Activated T-helper 1 cell treated with anti-CD3 and anti-CD28 coated beads, Interleukin-12 subunit alpha, Interleukin-12 subunit beta, Interleukin-2, Interleukin-4 antibody, amounts not matched to agents 30 ng/mL and 10 ng/mL and 1 ng/mL, durations not matched to agents 14 hours and 24 hours and 36 hours (primary cell): ENCODE measurements at regions not wholly inside any gene's neighbourhood (a gene's known extent, or its start where the extent isn't known, plus 50 kb on each side); places are given as distances from the start of the nearest gene placed in this dataset.

ENCODE experiments used
- DNase-seq: peaks from one replicate; pipeline ENCODE4 v3.0.0; 2021; ENCODE audit warnings: low spot score
- H3K27ac Mint-ChIP-seq: one replicate; pipeline ENCODE4 v1.8.0; 2021; ENCODE audit warnings: mild to moderate bottlenecking, mixed read lengths
- H3K27me3 Mint-ChIP-seq: one replicate; pipeline ENCODE4 v1.8.0; 2022; ENCODE audit warnings: mild to moderate bottlenecking, moderate library complexity, mixed read lengths; ENCODE audit not compliant: insufficient read depth
- H3K36me3 Mint-ChIP-seq: one replicate; pipeline ENCODE4 v1.8.0; 2021; ENCODE audit warnings: low read depth, mixed read lengths
- H3K4me1 Mint-ChIP-seq: one replicate; pipeline ENCODE4 v1.8.0; 2021; ENCODE audit warnings: low read depth, mixed read lengths
- H3K4me3 Mint-ChIP-seq: one replicate; pipeline ENCODE4 v1.8.0; 2021; ENCODE audit warnings: mild to moderate bottlenecking, moderate library complexity, mixed read lengths
- H3K9me3 Mint-ChIP-seq: one replicate; pipeline ENCODE4 v1.8.0; 2021; ENCODE audit warnings: mixed read lengths
- intact Hi-C: fragments of 100-400 bp; cut with micrococcal nuclease; formaldehyde crosslinking; loops from one replicate; pipeline ENCODE4 v1.15.1; 2024

- H3K9me3 Mint-ChIP-seq, result peaks cover 21% of the 10 kb centered on the region
- no peak overlapping the region for H3K27ac Mint-ChIP-seq
- no peaks in the 10 kb centered on the region for H3K36me3 Mint-ChIP-seq
- H3K4me1 Mint-ChIP-seq, result no peaks in the 10 kb centered on the region
- DNase-seq, result no peak
- intact Hi-C loops, result no loop called here
- no peak overlapping the region for H3K4me3 Mint-ChIP-seq
- H3K27me3 Mint-ChIP-seq, result no peaks in the 10 kb centered on the region
These were observed 310.9 kb upstream of the PCDH10 start for GRCh38 chr4:132838244-132838643.

- Mint-ChIP-seq H3K27ac (no peak overlapping the region), H3K9me3 (peaks cover 21% of the 10 kb centered on the region), H3K4me1 (no peaks in the 10 kb centered on the region), H3K27me3 (no peaks in the 10 kb centered on the region), H3K36me3 (no peaks in the 10 kb centered on the region), H3K4me3 (no peak overlapping the region)
- no peak for DNase-seq
- intact Hi-C loops, result no loop called here
These were observed 310.0 kb upstream of the PCDH10 start for GRCh38 chr4:132839070-132839469.

- no peak overlapping the region for H3K27ac Mint-ChIP-seq
- DNase-seq, result no peak
- H3K4me3 Mint-ChIP-seq, result no peak overlapping the region
- H3K9me3 Mint-ChIP-seq, result no peaks in the 10 kb centered on the region
- H3K4me1 Mint-ChIP-seq, result no peaks in the 10 kb centered on the region
- intact Hi-C loops, result no loop called here
- H3K27me3 Mint-ChIP-seq, result no peaks in the 10 kb centered on the region
- no peaks in the 10 kb centered on the region for H3K36me3 Mint-ChIP-seq
These were observed 289.2 kb upstream of the PCDH10 start for GRCh38 chr4:132859929-132860328.

- no peak for DNase-seq
- intact Hi-C loops, result no loop called here
- H3K36me3 Mint-ChIP-seq, result no peaks in the 10 kb centered on the region
- no peaks in the 10 kb centered on the region for H3K4me1 Mint-ChIP-seq
- H3K9me3 Mint-ChIP-seq, result no peaks in the 10 kb centered on the region
- H3K4me3 Mint-ChIP-seq, result no peak overlapping the region
- H3K27me3 Mint-ChIP-seq, result no peaks in the 10 kb centered on the region
- H3K27ac Mint-ChIP-seq, result no peak overlapping the region
These were observed 288.1 kb upstream of the PCDH10 start for GRCh38 chr4:132860976-132861375.

- H3K4me3 Mint-ChIP-seq, result no peak overlapping the region
- no peaks in the 10 kb centered on the region for H3K27me3 Mint-ChIP-seq
- no peak for DNase-seq
- intact Hi-C loops, result no loop called here
- no peaks in the 10 kb centered on the region for H3K36me3 Mint-ChIP-seq
- no peak overlapping the region for H3K27ac Mint-ChIP-seq
- no peaks in the 10 kb centered on the region for H3K4me1 Mint-ChIP-seq
- H3K9me3 Mint-ChIP-seq, result no peaks in the 10 kb centered on the region
These were observed 285.5 kb upstream of the PCDH10 start for GRCh38 chr4:132863619-132864018.

GRCh38 chr4:132865458-132865857, 283.6 kb upstream of the PCDH10 start:
- Mint-ChIP-seq H3K27me3 (no peaks in the 10 kb centered on the region), H3K9me3 (no peaks in the 10 kb centered on the region), H3K27ac (no peak overlapping the region), H3K4me3 (no peak overlapping the region), H3K36me3 (no peaks in the 10 kb centered on the region), H3K4me1 (no peaks in the 10 kb centered on the region)
- no peak for DNase-seq
- intact Hi-C loops, result no loop called here

- Mint-ChIP-seq H3K4me1 (no peaks in the 10 kb centered on the region), H3K27ac (no peak overlapping the region), H3K4me3 (no peak overlapping the region), H3K9me3 (no peaks in the 10 kb centered on the region), H3K36me3 (no peaks in the 10 kb centered on the region), H3K27me3 (no peaks in the 10 kb centered on the region)
- DNase-seq, result no peak
- intact Hi-C loops, result no loop called here
These were observed 283.2 kb upstream of the PCDH10 start for GRCh38 chr4:132865922-132866321.

GRCh38 chr4:132866616-132867015, 282.5 kb upstream of the PCDH10 start:
- no peaks in the 10 kb centered on the region for H3K9me3 Mint-ChIP-seq
- intact Hi-C loops, result no loop called here
- H3K27ac Mint-ChIP-seq, result no peak overlapping the region
- H3K4me1 Mint-ChIP-seq, result no peaks in the 10 kb centered on the region
- no peak for DNase-seq
- H3K4me3 Mint-ChIP-seq, result no peak overlapping the region
- no peaks in the 10 kb centered on the region for H3K27me3 Mint-ChIP-seq
- H3K36me3 Mint-ChIP-seq, result no peaks in the 10 kb centered on the region

GRCh38 chr4:132893787-132894186, 255.3 kb upstream of the PCDH10 start:
- Mint-ChIP-seq H3K4me3 (no peak overlapping the region), H3K4me1 (no peaks in the 10 kb centered on the region), H3K27me3 (no peaks in the 10 kb centered on the region), H3K9me3 (no peaks in the 10 kb centered on the region), H3K36me3 (no peaks in the 10 kb centered on the region), H3K27ac (no peak overlapping the region)
- intact Hi-C loops, result no loop called here
- DNase-seq, result no peak

- Mint-ChIP-seq H3K9me3 (no peaks in the 10 kb centered on the region), H3K36me3 (no peaks in the 10 kb centered on the region), H3K27ac (no peak overlapping the region), H3K4me3 (no peak overlapping the region), H3K27me3 (no peaks in the 10 kb centered on the region), H3K4me1 (no peaks in the 10 kb centered on the region)
- intact Hi-C loops, result no loop called here
- DNase-seq, result no peak
These were observed 247.9 kb upstream of the PCDH10 start for GRCh38 chr4:132901224-132901623.

- Mint-ChIP-seq H3K9me3 (no peaks in the 10 kb centered on the region), H3K27me3 (no peaks in the 10 kb centered on the region), H3K36me3 (no peaks in the 10 kb centered on the region), H3K4me3 (no peak overlapping the region), H3K27ac (no peak overlapping the region), H3K4me1 (no peaks in the 10 kb centered on the region)
- DNase-seq, result no peak
- intact Hi-C loops, result no loop called here
These were observed 238.8 kb upstream of the PCDH10 start for GRCh38 chr4:132910229-132910748.

- no peaks in the 10 kb centered on the region for H3K27me3 Mint-ChIP-seq
- no peaks in the 10 kb centered on the region for H3K36me3 Mint-ChIP-seq
- H3K9me3 Mint-ChIP-seq, result no peaks in the 10 kb centered on the region
- no peak overlapping the region for H3K27ac Mint-ChIP-seq
- DNase-seq, result no peak
- H3K4me1 Mint-ChIP-seq, result no peaks in the 10 kb centered on the region
- no peak overlapping the region for H3K4me3 Mint-ChIP-seq
- intact Hi-C loops, result no loop called here
These were observed 231.0 kb upstream of the PCDH10 start for GRCh38 chr4:132918096-132918495.

- intact Hi-C loops, result no loop called here
- H3K27ac Mint-ChIP-seq, result no peak overlapping the region
- H3K27me3 Mint-ChIP-seq, result no peaks in the 10 kb centered on the region
- no peak for DNase-seq
- H3K9me3 Mint-ChIP-seq, result no peaks in the 10 kb centered on the region
- H3K4me3 Mint-ChIP-seq, result no peak overlapping the region
- H3K36me3 Mint-ChIP-seq, result no peaks in the 10 kb centered on the region
- H3K4me1 Mint-ChIP-seq, result no peaks in the 10 kb centered on the region
These were observed 225.6 kb upstream of the PCDH10 start for GRCh38 chr4:132923516-132923915.

- no peak for DNase-seq
- Mint-ChIP-seq H3K9me3 (peaks cover 5% of the 10 kb centered on the region), H3K4me1 (no peaks in the 10 kb centered on the region), H3K4me3 (no peak overlapping the region), H3K36me3 (no peaks in the 10 kb centered on the region), H3K27ac (no peak overlapping the region), H3K27me3 (no peaks in the 10 kb centered on the region)
- intact Hi-C loops, result no loop called here
These were observed 214.2 kb upstream of the PCDH10 start for GRCh38 chr4:132934911-132935310.
